SK-N-SH (cell line): ENCODE measurements at regions not wholly inside any gene's neighbourhood (a gene's known extent, or its start where the extent isn't known, plus 50 kb on each side); places are given as distances from the start of the nearest gene placed in this dataset.

Experiments used
- EP300 ChIP-seq, 2 experiments: IDR thresholded peaks; 2 replicates each; pipeline versions ENCODE4 v1.4.0 to v1.6.1; 2012; ENCODE audit warnings: borderline replicate concordance in 1 of 2, low read depth in 1 of 2, low read length in 1 of 2
- EZH2phosphoT487 ChIP-seq: fragments of 200-600 bp; sonication (generic); IDR thresholded peaks from 2 replicates; pipeline ENCODE4 v1.6.1; 2017; ENCODE audit warnings: low read depth, mixed run types, mild to moderate bottlenecking, antibody characterized with exemption, moderate library complexity, borderline replicate concordance
- GABPA ChIP-seq: IDR thresholded peaks from 2 replicates; pipeline ENCODE4 v1.4.0; 2012; ENCODE audit warnings: low read depth, mild to moderate bottlenecking
- JUND ChIP-seq: IDR thresholded peaks from 2 replicates; pipeline ENCODE4 v1.4.0; 2012
- MEF2A ChIP-seq: IDR thresholded peaks from 2 replicates; pipeline ENCODE4 v1.4.0; 2012; ENCODE audit warnings: low read depth, borderline replicate concordance
- MXI1 ChIP-seq: IDR thresholded peaks from 2 replicates; pipeline ENCODE4 v1.6.1; 2012; ENCODE audit warnings: mild to moderate bottlenecking, low read depth, low read length, improper control_type of control experiment
- NFIC ChIP-seq: IDR thresholded peaks from 2 replicates; pipeline ENCODE4 v1.4.0; 2012; ENCODE audit warnings: borderline replicate concordance
- POLR2AphosphoS5 ChIP-seq: IDR thresholded peaks from 2 replicates; pipeline ENCODE4 v1.6.1; 2012; ENCODE audit warnings: low read depth, low read length
- RAD21 ChIP-seq: IDR thresholded peaks from 2 replicates; pipeline ENCODE4 v1.6.1; 2012; ENCODE audit warnings: mild to moderate bottlenecking, low read length
- RCOR1 ChIP-seq: fragments of 150-350 bp; IDR thresholded peaks from 2 replicates; pipeline ENCODE4 v1.6.1; 2017; ENCODE audit warnings: antibody characterized with exemption, low read length
- TF ChIP-seq, protein P1 (sequence below): fragments of 200-600 bp; sonication (generic); IDR thresholded peaks from 2 replicates; pipeline ENCODE4 v1.6.1; 2017; ENCODE audit warnings: antibody characterized with exemption, mild to moderate bottlenecking, moderate library complexity
- TF ChIP-seq, protein P2 (sequence below): fragments of 150-350 bp; IDR thresholded peaks from 2 replicates; pipeline ENCODE4 v1.6.1; 2016; ENCODE audit warnings: mild to moderate bottlenecking, low read depth, low read length
- TF ChIP-seq, protein P3 (sequence below): IDR thresholded peaks from 2 replicates; pipeline ENCODE4 v1.4.0; 2012; ENCODE audit warnings: low read depth

GRCh38 chr4:111213531-111213930 lies 590.7 kb upstream of the PITX2 start:
- TF ChIP-seq, protein P1, sequence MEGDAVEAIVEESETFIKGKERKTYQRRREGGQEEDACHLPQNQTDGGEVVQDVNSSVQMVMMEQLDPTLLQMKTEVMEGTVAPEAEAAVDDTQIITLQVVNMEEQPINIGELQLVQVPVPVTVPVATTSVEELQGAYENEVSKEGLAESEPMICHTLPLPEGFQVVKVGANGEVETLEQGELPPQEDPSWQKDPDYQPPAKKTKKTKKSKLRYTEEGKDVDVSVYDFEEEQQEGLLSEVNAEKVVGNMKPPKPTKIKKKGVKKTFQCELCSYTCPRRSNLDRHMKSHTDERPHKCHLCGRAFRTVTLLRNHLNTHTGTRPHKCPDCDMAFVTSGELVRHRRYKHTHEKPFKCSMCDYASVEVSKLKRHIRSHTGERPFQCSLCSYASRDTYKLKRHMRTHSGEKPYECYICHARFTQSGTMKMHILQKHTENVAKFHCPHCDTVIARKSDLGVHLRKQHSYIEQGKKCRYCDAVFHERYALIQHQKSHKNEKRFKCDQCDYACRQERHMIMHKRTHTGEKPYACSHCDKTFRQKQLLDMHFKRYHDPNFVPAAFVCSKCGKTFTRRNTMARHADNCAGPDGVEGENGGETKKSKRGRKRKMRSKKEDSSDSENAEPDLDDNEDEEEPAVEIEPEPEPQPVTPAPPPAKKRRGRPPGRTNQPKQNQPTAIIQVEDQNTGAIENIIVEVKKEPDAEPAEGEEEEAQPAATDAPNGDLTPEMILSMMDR = no peak
- TF ChIP-seq MXI1 = no peak
- no peak for TF ChIP-seq JUND
- no peak for TF ChIP-seq NFIC
- no peak for TF ChIP-seq EP300 (IDR thresholded peaks at IDR 0.05; ENCODE audit: borderline replicate concordance in 1 of 2, low read depth in 1 of 2, low read length in 1 of 2)
- no peak for TF ChIP-seq MEF2A
- no peak for TF ChIP-seq GABPA
- TF ChIP-seq RCOR1 = no peak
- TF ChIP-seq EZH2phosphoT487 = no peak
- TF ChIP-seq POLR2AphosphoS5 = no peak
- TF ChIP-seq, protein P2, sequence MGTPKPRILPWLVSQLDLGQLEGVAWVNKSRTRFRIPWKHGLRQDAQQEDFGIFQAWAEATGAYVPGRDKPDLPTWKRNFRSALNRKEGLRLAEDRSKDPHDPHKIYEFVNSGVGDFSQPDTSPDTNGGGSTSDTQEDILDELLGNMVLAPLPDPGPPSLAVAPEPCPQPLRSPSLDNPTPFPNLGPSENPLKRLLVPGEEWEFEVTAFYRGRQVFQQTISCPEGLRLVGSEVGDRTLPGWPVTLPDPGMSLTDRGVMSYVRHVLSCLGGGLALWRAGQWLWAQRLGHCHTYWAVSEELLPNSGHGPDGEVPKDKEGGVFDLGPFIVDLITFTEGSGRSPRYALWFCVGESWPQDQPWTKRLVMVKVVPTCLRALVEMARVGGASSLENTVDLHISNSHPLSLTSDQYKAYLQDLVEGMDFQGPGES = no peak
- no peak for TF ChIP-seq RAD21
- TF ChIP-seq, protein P3, sequence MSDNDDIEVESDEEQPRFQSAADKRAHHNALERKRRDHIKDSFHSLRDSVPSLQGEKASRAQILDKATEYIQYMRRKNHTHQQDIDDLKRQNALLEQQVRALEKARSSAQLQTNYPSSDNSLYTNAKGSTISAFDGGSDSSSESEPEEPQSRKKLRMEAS = no peak
